ENCODE measurements at regions not wholly inside any gene's neighbourhood (a gene's known extent, or its start where the extent isn't known, plus 50 kb on each side); places are given as distances from the start of the nearest gene placed in this dataset.
A peak's percentile ranks its signal among the peaks of the same experiment; 100 is the strongest.

GRCh38 chr17:36696805-36697204 is 95.4 kb downstream of the MRM1 start (continued):
- no peak for TF ChIP-seq SP1 (IDR thresholded peaks at IDR 0.05; ENCODE audit: low read depth)
- no peak for TF ChIP-seq SIN3A (IDR thresholded peaks at IDR 0.05; ENCODE audit: low read depth)
- no peak for TF ChIP-seq RAD21 (IDR thresholded peaks at IDR 0.05; ENCODE audit: low read depth)
- TF ChIP-seq POLR2A (IDR thresholded peaks at IDR 0.05; ENCODE audit: borderline replicate concordance, extremely low read depth, insufficient read depth, insufficient read length): no peak

- Histone ChIP-seq H3K27ac (ENCODE audit: low read depth, low read length) (no peak overlapping the region), H3K9ac (ENCODE audit: low read length) (no peak overlapping the region), H3K9me2 (ENCODE audit: insufficient read depth) (no peaks in the 10 kb centered on the region), H3K4me3 (replicated peaks in 1 of 2; ENCODE audit: low read depth in 1 of 2, low read length in 2 of 2) (no peak overlapping the region), H3K9me3 (ENCODE audit: control insufficient read depth in 1 of 2, insufficient read depth in 1 of 2, low read depth in 1 of 2, low read length in 2 of 2) (no peaks in the 10 kb centered on the region), H3K4me1 (ENCODE audit: control insufficient read depth in 1 of 2, insufficient read depth in 2 of 2, low read length in 2 of 2) (no peaks in the 10 kb centered on the region), H3K36me3 (ENCODE audit: control insufficient read depth in 1 of 2, insufficient read depth in 2 of 2, low read length in 2 of 2) (no peaks in the 10 kb centered on the region), H4K20me1 (ENCODE audit: insufficient read depth) (no peaks in the 10 kb centered on the region), H3K4me2 (ENCODE audit: low read length) (no peak overlapping the region), H3K27me3 (ENCODE audit: insufficient read depth, low read length) (peaks cover 33% of the 10 kb centered on the region), H3K79me2 (ENCODE audit: insufficient read depth, low read length) (no peaks in the 10 kb centered on the region), H2AFZ (ENCODE audit: low read depth, low read length, poor library complexity, severe bottlenecking) (no peak overlapping the region)
- no TSS peak for BruUV-seq (replicated peaks)
- no peak for TF ChIP-seq CTCF (IDR thresholded peaks at IDR 0.05 in 2 of 3, conservative IDR thresholded peaks at IDR 0.05 in 1 of 3; ENCODE audit: borderline replicate concordance in 1 of 3, insufficient read depth in 1 of 3, low read depth in 2 of 3, low read length in 2 of 3)
- TF ChIP-seq YY1 (IDR thresholded peaks at IDR 0.05; ENCODE audit: extremely low read depth, insufficient replicate concordance, low read depth, low read length): no peak
- TF ChIP-seq CBX3 (IDR thresholded peaks at IDR 0.05; ENCODE audit: low read depth): no peak
- peak; percentile 65 for TF ChIP-seq REST (IDR thresholded peaks at IDR 0.05; ENCODE audit: low read depth)
- ATAC-seq (no peak), DNase-seq (ENCODE audit: low read depth, low spot score) (no peak)
- intact Hi-C loops (cut with micrococcal nuclease): no loop called here
- ChIA-PET CTCF (no interaction called here), RAD21 (ENCODE audit: low non-redundant PET in 1 of 2, low total read pairs in 2 of 2, uncharacterized antibody in 2 of 2, unreplicated experiment in 2 of 2) (no interaction called here), POLR2A (no interaction called here)
Observed at GRCh38 chr17:36697903-36698530, 96.6 kb downstream of the MRM1 start.
